GM21360 (cell line): ENCODE measurements at regions not wholly inside any gene's neighbourhood (a gene's known extent, or its start where the extent isn't known, plus 50 kb on each side); places are given as distances from the start of the nearest gene placed in this dataset.
"Not testable (repeated sequence)": the region's sequence is repeated elsewhere in the genome, so short reads cannot be mapped to it uniquely, and the experiment has no call there.

ENCODE experiments used
- ATAC-seq: cut with Tn5 transposase; IDR thresholded peaks from one replicate; pipeline ENCODE4 v1.9.1; 2021; ENCODE audit warnings: mild to moderate bottlenecking, moderate library complexity; ENCODE audit not compliant: unreplicated experiment

- ATAC-seq, result no peak
These were observed 147.9 kb upstream of the DPH6 start for GRCh38 chr15:35693886-35694285.

DNA sequence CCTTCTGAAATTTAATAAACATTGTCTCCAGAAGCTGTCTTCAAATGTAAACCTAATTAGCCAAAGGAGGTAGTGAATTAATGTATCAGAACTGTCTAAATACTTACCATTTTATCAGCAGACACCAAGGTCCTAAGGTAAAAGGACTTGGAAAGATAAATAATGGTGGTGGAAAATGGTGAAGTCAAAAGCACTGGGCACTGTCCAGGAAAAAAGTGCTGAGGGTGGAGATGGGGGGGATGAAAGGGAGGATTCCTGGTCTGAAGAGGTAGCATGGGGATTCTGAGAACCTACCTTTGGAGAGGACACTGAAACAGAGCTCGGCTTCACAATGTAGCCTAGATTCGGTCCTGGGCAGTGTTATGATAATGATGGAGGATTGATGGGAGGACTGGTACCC is 149.0 kb upstream of the DPH6 start:
- ATAC-seq, result no peak

GRCh38 chr15:35696767-35697231 is 150.8 kb upstream of the DPH6 start:
- ATAC-seq, result no peak

DNA sequence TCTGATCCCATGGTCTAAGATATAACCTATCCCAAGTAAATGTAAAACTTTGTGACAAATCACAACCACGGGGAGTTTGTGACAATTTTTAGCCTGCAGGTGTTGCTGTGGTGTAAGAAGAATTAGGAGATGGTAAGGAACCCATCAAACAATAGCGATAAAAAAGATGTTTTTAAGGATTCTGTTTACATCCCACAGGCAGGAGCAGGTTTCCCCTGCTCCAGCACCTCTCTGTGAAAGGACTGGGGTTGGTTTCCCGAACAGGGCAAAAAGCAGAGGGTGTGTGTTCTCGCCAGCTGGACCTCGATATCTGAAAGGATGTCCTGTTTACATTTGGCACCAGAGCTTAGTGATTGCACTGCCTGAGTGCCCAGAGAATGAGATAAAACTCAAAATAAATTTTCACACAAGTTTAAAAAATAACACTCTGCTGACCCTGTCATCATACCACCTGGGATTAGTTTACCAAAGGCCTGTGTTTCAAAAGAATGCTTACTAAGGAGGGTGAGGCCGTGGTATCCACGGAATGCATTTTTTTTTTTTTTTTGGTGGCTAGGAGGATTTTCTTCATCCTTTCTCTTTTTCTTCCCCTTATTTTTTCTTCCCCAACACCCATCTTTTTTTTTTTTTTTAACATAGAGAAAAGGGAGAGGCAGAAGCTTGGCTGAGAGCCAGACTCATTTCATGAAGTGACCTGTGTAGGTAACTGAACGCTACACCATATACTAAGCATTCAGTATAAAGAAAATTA is 151.8 kb upstream of the DPH6 start:
- no peak for ATAC-seq

GRCh38 chr15:35698331-35698730 is 152.4 kb upstream of the DPH6 start:
- ATAC-seq, result no peak

DNA sequence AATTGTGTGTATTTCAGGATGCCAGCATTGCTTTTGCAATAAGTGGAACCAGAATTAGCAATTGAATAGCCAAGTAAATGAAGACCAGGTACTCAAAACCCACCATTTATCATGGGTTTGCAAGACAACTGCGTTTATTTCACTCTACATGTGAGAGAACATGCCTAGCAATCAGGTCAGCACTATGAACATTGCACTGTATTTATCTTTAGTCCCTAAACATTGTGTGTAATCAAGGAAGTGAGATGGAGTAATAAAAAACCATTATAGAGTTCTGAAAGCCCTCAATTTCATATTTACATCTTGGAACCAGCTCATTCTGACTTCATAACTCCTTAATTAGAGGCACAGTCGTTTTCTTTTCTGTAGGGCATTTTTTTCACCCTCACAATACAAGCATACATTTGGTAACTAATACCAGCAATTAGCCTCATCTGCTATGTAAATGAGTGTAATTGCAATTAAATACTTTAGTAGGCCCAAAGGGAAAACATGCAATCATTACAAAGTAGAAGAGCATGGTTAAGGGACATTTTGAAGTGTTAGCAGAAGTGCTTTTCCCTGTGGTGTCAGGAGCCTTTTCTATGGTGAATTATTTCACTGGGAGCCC is 153.1 kb upstream of the DPH6 start:
- ATAC-seq, result no peak

DNA sequence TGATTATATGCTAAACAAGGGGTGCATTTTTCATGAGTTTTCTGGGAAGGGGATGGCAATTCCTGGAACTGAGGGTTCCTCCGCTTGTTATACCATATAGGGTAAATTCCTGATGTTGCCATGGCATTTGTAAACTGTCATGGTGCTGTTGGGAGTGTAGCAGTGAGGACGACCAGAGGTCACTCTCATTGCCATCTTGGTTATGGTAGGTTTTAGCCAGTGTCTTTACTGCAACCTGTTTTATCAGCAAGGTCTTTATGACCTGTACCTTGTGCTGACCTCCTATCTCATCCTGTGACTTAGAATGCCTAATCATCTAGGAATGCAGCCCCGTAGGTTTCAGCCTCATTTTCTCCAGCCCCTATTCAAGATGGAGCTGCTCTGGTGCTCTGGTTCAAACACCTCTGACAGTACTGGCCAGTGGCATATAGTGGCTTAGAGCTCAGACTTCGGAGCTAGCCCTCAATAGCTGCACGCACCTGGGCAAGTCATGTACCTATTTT is 154.2 kb upstream of the DPH6 start:
- not testable (repeated sequence) for ATAC-seq

- no peak for ATAC-seq
These were observed 155.6 kb upstream of the DPH6 start for GRCh38 chr15:35701402-35702046.

- no peak for ATAC-seq
These were observed 157.1 kb upstream of the DPH6 start for GRCh38 chr15:35702946-35703495.

DNA sequence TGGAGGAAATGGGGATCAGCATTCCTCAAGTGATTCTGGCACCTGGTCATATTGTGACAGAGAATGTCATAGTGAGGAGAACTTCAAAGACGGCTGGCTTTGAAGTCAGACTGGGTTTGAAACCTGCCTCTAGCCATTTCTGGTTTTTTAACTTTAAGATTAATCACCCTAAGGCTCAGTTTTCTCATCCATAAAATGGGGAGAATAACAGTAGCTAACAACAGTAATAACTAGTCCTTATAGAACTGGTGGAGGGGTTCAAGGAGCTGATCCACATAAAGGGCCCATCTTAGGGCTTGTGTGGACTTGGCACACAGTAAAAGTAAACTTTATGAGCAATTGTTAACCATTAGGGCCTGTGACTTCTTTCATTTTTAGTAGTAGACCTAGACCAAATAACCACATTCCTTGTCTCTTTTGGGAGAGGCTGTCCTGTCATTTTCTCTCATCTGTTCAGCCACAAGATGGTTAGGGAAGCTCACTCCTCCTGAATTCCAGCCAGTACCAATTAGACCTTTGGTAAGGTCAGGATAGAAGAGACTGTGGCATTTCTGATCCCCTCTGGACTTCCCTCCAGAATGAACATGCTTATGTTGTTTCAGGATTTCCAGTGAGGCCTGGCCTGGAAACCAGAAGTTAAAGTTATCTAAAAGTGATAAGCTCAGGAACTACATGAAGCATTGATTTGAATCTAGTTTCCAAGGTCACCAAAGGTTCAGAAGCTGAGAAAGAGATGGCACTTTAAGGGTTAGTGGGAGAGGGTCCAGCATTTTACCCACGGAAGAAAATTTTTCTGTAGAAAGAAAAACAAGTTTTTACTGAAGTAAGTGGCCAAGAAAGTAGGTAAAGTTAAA is 159.3 kb upstream of the DPH6 start:
- ATAC-seq, result no peak

DNA sequence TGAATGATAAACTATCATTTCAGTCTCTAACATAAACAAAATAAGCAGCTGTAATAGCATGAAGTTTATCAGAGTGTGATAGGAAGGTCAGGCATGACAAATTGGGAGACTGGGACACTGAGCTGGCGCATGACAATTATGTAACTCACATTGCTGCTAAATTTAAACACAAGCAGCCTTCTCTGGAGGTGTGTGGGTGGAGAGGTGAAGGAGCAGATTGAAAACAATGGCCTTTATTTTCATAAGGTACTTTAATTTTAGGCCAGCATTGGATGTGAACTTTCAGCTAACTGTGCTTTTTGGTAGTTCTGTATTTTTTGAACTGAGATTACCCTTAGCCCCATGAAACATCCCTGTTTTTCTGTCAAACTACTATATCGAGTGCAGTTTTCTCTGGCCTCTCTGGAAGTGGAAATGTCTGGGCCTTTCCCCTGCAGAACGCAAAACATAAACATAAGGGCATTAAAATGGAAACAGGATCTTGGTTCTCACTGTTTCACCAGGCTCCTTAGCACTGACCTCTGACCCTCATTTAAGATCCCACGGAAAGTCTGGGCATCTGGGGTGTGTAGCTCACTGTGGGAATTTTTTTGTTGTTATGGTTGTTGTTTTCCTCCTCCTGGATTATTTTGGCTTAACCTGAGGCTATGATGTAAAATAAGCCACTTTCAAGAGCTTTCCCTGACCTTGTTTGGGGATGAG is 160.1 kb upstream of the DPH6 start:
- ATAC-seq, result no peak

DNA sequence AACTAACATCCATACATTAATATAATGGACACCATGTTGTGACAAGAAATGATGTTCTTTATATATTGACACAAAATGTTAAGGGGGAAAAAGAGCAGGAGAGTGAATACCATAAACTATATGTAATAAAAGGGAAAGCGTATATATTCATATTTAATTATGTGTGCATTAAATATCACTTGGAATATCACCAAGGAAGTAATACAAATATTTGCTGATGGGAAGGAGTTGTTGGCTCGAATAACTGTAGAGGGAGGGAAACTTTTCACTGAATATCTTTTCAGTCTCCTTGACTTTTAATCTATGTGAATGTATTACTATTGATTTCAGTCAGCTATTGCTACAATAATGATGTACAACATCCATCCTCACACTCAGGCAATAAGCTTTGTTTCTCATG is 167.0 kb upstream of the DPH6 start:
- ATAC-seq, result no peak

DNA sequence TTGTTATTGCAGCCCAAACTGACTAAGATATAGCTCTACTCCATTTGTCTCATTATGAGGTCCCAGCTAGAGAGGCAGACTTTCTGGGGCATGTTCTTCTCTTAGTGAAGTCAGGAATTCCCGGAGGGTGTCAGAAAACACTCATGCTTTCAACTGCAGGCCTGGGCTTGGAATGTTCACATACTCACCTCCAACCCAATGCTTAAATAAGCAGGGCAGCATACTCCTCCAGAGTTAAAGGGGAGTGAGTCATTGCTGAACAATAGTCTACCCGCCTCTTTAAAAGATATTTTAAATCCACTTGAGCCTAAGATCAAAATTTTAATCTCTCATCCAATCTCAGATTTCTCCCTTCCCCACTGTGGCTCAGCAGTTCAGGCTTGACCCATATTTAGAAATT is 167.8 kb upstream of the DPH6 start:
- ATAC-seq, result no peak

- no peak for ATAC-seq
These were observed 171.8 kb upstream of the DPH6 start for GRCh38 chr15:35717721-35718120.

DNA sequence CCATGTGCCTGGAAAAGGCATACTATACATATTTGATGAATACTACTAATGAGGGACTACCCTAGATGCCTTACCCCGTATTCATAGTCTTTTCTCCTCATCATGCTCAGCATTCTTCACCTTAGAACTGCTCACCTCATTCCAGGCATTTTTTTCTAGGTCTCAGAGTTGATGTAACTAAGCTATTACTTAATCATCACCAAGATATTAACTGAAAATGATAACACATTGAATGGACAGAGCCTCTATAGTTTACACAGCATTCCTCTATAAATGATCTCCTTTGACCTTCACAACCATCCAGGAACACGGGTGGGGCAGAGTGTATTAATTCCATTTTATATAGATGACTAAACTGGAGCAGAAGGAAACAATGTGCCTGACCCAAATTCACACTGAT is 174.1 kb upstream of the DPH6 start:
- no peak for ATAC-seq

GRCh38 chr15:35720984-35721383 is 175.0 kb upstream of the DPH6 start:
- no peak for ATAC-seq

DNA sequence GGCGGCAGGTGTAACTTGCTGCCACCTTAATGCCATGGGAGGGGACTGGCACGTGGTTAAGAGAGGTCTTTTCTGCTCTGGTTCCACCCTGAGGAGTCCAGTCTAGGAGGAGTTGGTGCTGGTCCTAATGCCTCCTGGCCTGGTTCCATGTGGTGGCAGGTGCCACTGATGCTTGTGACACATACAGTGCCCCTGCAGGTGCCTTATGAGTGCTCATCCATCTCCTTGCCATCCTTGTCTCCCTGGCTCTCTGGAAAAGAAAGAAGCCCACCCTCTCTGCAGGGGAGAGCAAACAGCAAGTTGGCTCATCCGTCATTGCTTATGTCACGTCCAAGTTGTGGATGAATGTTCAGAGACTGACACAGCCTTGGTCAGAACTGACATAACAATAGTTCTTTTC is 175.8 kb upstream of the DPH6 start:
- no peak for ATAC-seq

- ATAC-seq, result no peak
These were observed 176.5 kb upstream of the DPH6 start for GRCh38 chr15:35722501-35722900.

GRCh38 chr15:35723120-35723847 is 177.3 kb upstream of the DPH6 start:
- no peak for ATAC-seq
